Body of pancreas (tissue), 4 donors: ENCODE measurements at regions not wholly inside any gene's neighbourhood (a gene's known extent, or its start where the extent isn't known, plus 50 kb on each side); places are given as distances from the start of the nearest gene placed in this dataset.

ENCODE experiments used
- ATAC-seq: fragments of 150-250 bp; one replicate; pipeline ENCODE4 v1.9.1; 2016
- DNase-seq, 4 donors: peaks; one replicate each; pipeline ENCODE4 v3.0.0-alpha.2; 2019
- H3K27ac ChIP-seq, 4 donors: fragments of 200-600 bp; sonication (generic); 1 replicate in 3 of 4; 2 replicates in 1 of 4; pipeline versions ENCODE4 v1.5.1 to v1.6.1; 2016 to 2019; ENCODE audit warnings: mild to moderate bottlenecking in 1 of 4, mixed read lengths in 1 of 4, moderate library complexity in 1 of 4
- H3K27me3 ChIP-seq, 2 donors: fragments of 200-600 bp; sonication (generic); one replicate each; pipeline ENCODE4 v1.6.0; 2016; ENCODE audit warnings: mild to moderate bottlenecking in 1 of 2
- H3K36me3 ChIP-seq, 2 donors: fragments of 200-600 bp; sonication (generic); replicated peaks in 1 of 2; 2 replicates each; pipeline ENCODE4 v1.5.1; 2016; ENCODE audit warnings: low read depth in 2 of 2; ENCODE audit not compliant: insufficient read depth in 1 of 2
- H3K4me1 ChIP-seq: fragments of 200-600 bp; sonication (generic); one replicate; pipeline ENCODE4 v1.6.0; 2016
- H3K4me3 ChIP-seq, 2 donors: fragments of 200-600 bp; sonication (generic); 1 replicate in 1 of 2; 2 replicates in 1 of 2; pipeline ENCODE4 v1.5.1; 2016 to 2019
- H3K9me3 ChIP-seq, 3 donors: fragments of 200-600 bp; sonication (generic); 1 replicate in 2 of 3; 2 replicates in 1 of 3; pipeline ENCODE4 v1.5.1; 2016
- CTCF ChIP-seq, 7 experiments: fragments of 450-650 bp in 4 of 7; fragments of 200-600 bp in 3 of 7; sonication (generic) in 3 of 7; IDR thresholded peaks; one replicate each; pipeline ENCODE4 v1.5.1; 2016 to 2019; ENCODE audit warnings: antibody characterized with exemption in 7 of 7
- POLR2A ChIP-seq, 3 donors: fragments of 450-650 bp; IDR thresholded peaks; one replicate each; pipeline ENCODE4 v1.6.1; 2016; ENCODE audit warnings: antibody characterized with exemption in 3 of 3, mild to moderate bottlenecking in 2 of 3
- WGBS, 2 donors: methylation state at CpG; one replicate each; pipeline ENCODE4 v1.1.5; 2017; 5-methylcytosine and 5-hydroxymethylcytosine counted together
- intact Hi-C: fragments of 100-400 bp; cut with DNase I; formaldehyde crosslinking; loops from one replicate; pipeline ENCODE4 v1.15.1; 2023

GRCh38 chr6:163940705-163941623 is 526.4 kb downstream of the QKI start:
- intact Hi-C loops = no loop called here
- Histone ChIP-seq H3K4me1 (peaks cover 3% of the 10 kb centered on the region), H3K36me3 (no peaks in the 10 kb centered on the region), H3K4me3 (no peak overlapping the region), H3K9me3 (no peaks in the 10 kb centered on the region), H3K27me3 (no peaks in the 10 kb centered on the region), H3K27ac (no peak overlapping the region)
- TF ChIP-seq CTCF (IDR thresholded peaks at IDR 0.05) (no peak), POLR2A (IDR thresholded peaks at IDR 0.05) (no peak)
- DNase-seq = no peak
- no peak for ATAC-seq
- WGBS, 2 donors = 53 to 60% methylated on average over 10 of the region's 10 CpGs

- intact Hi-C loops = no loop called here
- H3K36me3 ChIP-seq = no peaks in the 10 kb centered on the region
- no peaks in the 10 kb centered on the region for H3K4me1 ChIP-seq
- no peak overlapping the region for H3K27ac ChIP-seq
- no peaks in the 10 kb centered on the region for H3K27me3 ChIP-seq
- ATAC-seq (no peak), DNase-seq (no peak)
- 63 to 66% methylated on average over 4 of the region's 4 CpGs for WGBS, 2 donors
- no peak for TF ChIP-seq POLR2A (IDR thresholded peaks at IDR 0.05)
- no peak for TF ChIP-seq CTCF (IDR thresholded peaks at IDR 0.05)
- H3K9me3 ChIP-seq = no peaks in the 10 kb centered on the region
- no peak overlapping the region for H3K4me3 ChIP-seq
Measured at GRCh38 chr6:163937071-163937470, 522.6 kb downstream of the QKI start.

GRCh38 chr6:163935158-163935762 is 520.7 kb downstream of the QKI start:
- intact Hi-C loops = no loop called here
- DNase-seq (no peak), ATAC-seq (no peak)
- H3K27me3 ChIP-seq = no peaks in the 10 kb centered on the region
- H3K4me1 ChIP-seq = no peaks in the 10 kb centered on the region
- H3K36me3 ChIP-seq = no peaks in the 10 kb centered on the region
- no peak for TF ChIP-seq CTCF (IDR thresholded peaks at IDR 0.05)
- no peak for TF ChIP-seq POLR2A (IDR thresholded peaks at IDR 0.05)
- no peak overlapping the region for H3K27ac ChIP-seq
- no peak overlapping the region for H3K4me3 ChIP-seq
- WGBS, 2 donors = 63 to 65% methylated on average over 6 of the region's 6 CpGs
- H3K9me3 ChIP-seq = no peaks in the 10 kb centered on the region

- DNase-seq = no peak
- ATAC-seq = no peak
- 72 to 73% methylated on average over 6 of the region's 6 CpGs for WGBS, 2 donors
Measured at GRCh38 chr6:163930012-163930411, 515.5 kb downstream of the QKI start.

More at GRCh38 chr6:163930012-163930411, 515.5 kb downstream of the QKI start:
- Histone ChIP-seq H3K4me3 (no peak overlapping the region), H3K27ac (no peak overlapping the region), H3K36me3 (no peaks in the 10 kb centered on the region), H3K9me3 (no peaks in the 10 kb centered on the region), H3K4me1 (no peaks in the 10 kb centered on the region), H3K27me3 (no peaks in the 10 kb centered on the region)
- intact Hi-C loops = no loop called here
- no peak for TF ChIP-seq POLR2A (IDR thresholded peaks at IDR 0.05)
- no peak for TF ChIP-seq CTCF (IDR thresholded peaks at IDR 0.05)
